Fibroblast of villous mesenchyme (primary cell): ENCODE measurements at regions not wholly inside any gene's neighbourhood (a gene's known extent, or its start where the extent isn't known, plus 50 kb on each side); places are given as distances from the start of the nearest gene placed in this dataset.

ENCODE experiments used
- DNase-seq: peaks from one replicate; pipeline ENCODE4 v3.0.0-alpha.2; 2010; ENCODE audit warnings: low read depth
- H3K4me3 ChIP-seq: 2 replicates; pipeline ENCODE4 v1.5.1; 2011; ENCODE audit warnings: low read depth, mild to moderate bottlenecking, low read length
- CTCF ChIP-seq: IDR thresholded peaks from 2 replicates; pipeline ENCODE4 v1.5.1; 2012; ENCODE audit warnings: low read depth, mild to moderate bottlenecking, low read length; ENCODE audit not compliant: insufficient read depth

- no peak overlapping the region for H3K4me3 ChIP-seq
- TF ChIP-seq CTCF = no peak
- DNase-seq = no peak
Observed at GRCh38 chr3:18122264-18122663, 302.9 kb downstream of the SATB1 start.

GRCh38 chr3:18121020-18121419 lies 304.1 kb downstream of the SATB1 start:
- TF ChIP-seq CTCF = no peak
- H3K4me3 ChIP-seq = no peak overlapping the region
- DNase-seq = no peak

GRCh38 chr3:18119866-18120265 lies 305.3 kb downstream of the SATB1 start:
- DNase-seq = no peak
- H3K4me3 ChIP-seq = no peak overlapping the region
- no peak for TF ChIP-seq CTCF

- TF ChIP-seq CTCF = no peak
- H3K4me3 ChIP-seq = no peak overlapping the region
- no peak for DNase-seq
Observed at GRCh38 chr3:18114894-18115293, 310.2 kb downstream of the SATB1 start.

GRCh38 chr3:18113417-18113816 lies 311.7 kb downstream of the SATB1 start:
- H3K4me3 ChIP-seq = no peak overlapping the region
- DNase-seq = no peak
- no peak for TF ChIP-seq CTCF

GRCh38 chr3:18112674-18113375 lies 312.3 kb downstream of the SATB1 start:
- H3K4me3 ChIP-seq = no peak overlapping the region
- TF ChIP-seq CTCF = no peak
- DNase-seq = no peak

GRCh38 chr3:18111796-18112232 lies 313.3 kb downstream of the SATB1 start:
- DNase-seq = peak; percentile 11
- H3K4me3 ChIP-seq = peak overlapping the region; percentile 5
- TF ChIP-seq CTCF = no peak
